Ishikawa (cell line): ENCODE measurements at regions not wholly inside any gene's neighbourhood (a gene's known extent, or its start where the extent isn't known, plus 50 kb on each side); places are given as distances from the start of the nearest gene placed in this dataset.

Experiments used
- CEBPB ChIP-seq: IDR thresholded peaks from 2 replicates; pipeline ENCODE4 v1.6.1; 2012
- CREB1 ChIP-seq: IDR thresholded peaks from 2 replicates; pipeline ENCODE4 v1.6.1; 2012; ENCODE audit warnings: low read depth
- EGR1 ChIP-seq: IDR thresholded peaks from 2 replicates; pipeline ENCODE4 v1.6.1; 2012
- EP300 ChIP-seq: IDR thresholded peaks from 2 replicates; pipeline ENCODE4 v1.6.1; 2012; ENCODE audit warnings: borderline replicate concordance
- FOXM1 ChIP-seq: IDR thresholded peaks from 2 replicates; pipeline ENCODE4 v1.6.1; 2012; ENCODE audit warnings: low read depth, borderline replicate concordance
- NFIC ChIP-seq: IDR thresholded peaks from 2 replicates; pipeline ENCODE4 v1.6.1; 2012
- RAD21 ChIP-seq: IDR thresholded peaks from 2 replicates; pipeline ENCODE4 v1.6.1; 2012; ENCODE audit warnings: low read depth
- TAF1 ChIP-seq: IDR thresholded peaks from 2 replicates; pipeline ENCODE4 v1.6.1; 2012; ENCODE audit warnings: low read depth, mild to moderate bottlenecking
- TCF12 ChIP-seq: IDR thresholded peaks from 2 replicates; pipeline ENCODE4 v1.6.1; 2012; ENCODE audit warnings: low read depth
- TEAD4 ChIP-seq: IDR thresholded peaks from 2 replicates; pipeline ENCODE4 v1.6.1; 2012
- YY1 ChIP-seq: IDR thresholded peaks from 2 replicates; pipeline ENCODE4 v1.6.1; 2012; ENCODE audit warnings: low read depth
- ZBTB7A ChIP-seq: IDR thresholded peaks from 2 replicates; pipeline ENCODE4 v1.6.1; 2012; ENCODE audit warnings: low read depth
- TF ChIP-seq, protein P1 (sequence below): IDR thresholded peaks from 2 replicates; pipeline ENCODE4 v1.6.1; 2012
- TF ChIP-seq, protein P2 (sequence below): IDR thresholded peaks from 2 replicates; pipeline ENCODE4 v1.6.1; 2012; ENCODE audit warnings: low read depth, mild to moderate bottlenecking
- TF ChIP-seq, protein P3 (sequence below): IDR thresholded peaks from 2 replicates; pipeline ENCODE4 v1.6.1; 2012

DNA sequence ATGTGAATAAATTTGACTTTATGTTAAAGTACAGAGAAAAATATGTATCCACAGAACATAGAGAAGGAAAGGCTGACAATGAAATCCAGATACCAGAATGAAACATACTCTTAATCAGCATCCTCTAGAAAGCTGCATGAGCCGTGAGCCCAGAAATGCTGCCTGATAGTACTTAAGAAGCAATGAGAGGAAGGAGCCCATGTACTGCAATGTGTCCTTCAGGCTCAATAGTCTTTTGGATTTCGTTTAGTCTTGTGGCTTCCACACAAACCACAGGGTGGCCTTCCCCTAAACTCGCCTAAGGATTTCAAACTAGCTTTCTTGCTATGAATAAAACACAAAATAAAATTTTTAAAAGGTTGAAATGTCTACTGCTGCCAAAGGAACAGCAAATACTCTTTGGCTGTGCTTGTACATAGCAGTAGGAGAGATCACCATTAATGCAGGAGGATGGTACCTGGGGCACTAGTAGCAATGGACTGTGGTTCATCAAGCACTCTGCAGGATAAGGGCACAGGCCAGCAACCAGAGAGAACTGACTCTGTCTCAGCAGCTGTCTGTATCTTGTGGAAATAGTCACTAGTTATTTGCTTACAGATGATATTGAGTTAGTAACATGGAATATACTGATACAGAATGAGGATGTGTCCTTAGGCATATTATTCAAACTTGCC lies 988.3 kb upstream of the LRFN5 start:
- no peak for TF ChIP-seq CREB1
- TF ChIP-seq EP300: no peak
- no peak for TF ChIP-seq ZBTB7A
- no peak for TF ChIP-seq EGR1
- TF ChIP-seq NFIC: no peak
- TF ChIP-seq TAF1: no peak
- TF ChIP-seq FOXM1: no peak
- TF ChIP-seq, protein P1, sequence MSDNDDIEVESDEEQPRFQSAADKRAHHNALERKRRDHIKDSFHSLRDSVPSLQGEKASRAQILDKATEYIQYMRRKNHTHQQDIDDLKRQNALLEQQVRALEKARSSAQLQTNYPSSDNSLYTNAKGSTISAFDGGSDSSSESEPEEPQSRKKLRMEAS: no peak
- TF ChIP-seq, protein P2, sequence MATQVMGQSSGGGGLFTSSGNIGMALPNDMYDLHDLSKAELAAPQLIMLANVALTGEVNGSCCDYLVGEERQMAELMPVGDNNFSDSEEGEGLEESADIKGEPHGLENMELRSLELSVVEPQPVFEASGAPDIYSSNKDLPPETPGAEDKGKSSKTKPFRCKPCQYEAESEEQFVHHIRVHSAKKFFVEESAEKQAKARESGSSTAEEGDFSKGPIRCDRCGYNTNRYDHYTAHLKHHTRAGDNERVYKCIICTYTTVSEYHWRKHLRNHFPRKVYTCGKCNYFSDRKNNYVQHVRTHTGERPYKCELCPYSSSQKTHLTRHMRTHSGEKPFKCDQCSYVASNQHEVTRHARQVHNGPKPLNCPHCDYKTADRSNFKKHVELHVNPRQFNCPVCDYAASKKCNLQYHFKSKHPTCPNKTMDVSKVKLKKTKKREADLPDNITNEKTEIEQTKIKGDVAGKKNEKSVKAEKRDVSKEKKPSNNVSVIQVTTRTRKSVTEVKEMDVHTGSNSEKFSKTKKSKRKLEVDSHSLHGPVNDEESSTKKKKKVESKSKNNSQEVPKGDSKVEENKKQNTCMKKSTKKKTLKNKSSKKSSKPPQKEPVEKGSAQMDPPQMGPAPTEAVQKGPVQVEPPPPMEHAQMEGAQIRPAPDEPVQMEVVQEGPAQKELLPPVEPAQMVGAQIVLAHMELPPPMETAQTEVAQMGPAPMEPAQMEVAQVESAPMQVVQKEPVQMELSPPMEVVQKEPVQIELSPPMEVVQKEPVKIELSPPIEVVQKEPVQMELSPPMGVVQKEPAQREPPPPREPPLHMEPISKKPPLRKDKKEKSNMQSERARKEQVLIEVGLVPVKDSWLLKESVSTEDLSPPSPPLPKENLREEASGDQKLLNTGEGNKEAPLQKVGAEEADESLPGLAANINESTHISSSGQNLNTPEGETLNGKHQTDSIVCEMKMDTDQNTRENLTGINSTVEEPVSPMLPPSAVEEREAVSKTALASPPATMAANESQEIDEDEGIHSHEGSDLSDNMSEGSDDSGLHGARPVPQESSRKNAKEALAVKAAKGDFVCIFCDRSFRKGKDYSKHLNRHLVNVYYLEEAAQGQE: no peak
- TF ChIP-seq, protein P3, sequence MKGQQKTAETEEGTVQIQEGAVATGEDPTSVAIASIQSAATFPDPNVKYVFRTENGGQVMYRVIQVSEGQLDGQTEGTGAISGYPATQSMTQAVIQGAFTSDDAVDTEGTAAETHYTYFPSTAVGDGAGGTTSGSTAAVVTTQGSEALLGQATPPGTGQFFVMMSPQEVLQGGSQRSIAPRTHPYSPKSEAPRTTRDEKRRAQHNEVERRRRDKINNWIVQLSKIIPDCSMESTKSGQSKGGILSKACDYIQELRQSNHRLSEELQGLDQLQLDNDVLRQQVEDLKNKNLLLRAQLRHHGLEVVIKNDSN: no peak
- no peak for TF ChIP-seq TCF12
- TF ChIP-seq YY1: no peak
- no peak for TF ChIP-seq TEAD4

DNA sequence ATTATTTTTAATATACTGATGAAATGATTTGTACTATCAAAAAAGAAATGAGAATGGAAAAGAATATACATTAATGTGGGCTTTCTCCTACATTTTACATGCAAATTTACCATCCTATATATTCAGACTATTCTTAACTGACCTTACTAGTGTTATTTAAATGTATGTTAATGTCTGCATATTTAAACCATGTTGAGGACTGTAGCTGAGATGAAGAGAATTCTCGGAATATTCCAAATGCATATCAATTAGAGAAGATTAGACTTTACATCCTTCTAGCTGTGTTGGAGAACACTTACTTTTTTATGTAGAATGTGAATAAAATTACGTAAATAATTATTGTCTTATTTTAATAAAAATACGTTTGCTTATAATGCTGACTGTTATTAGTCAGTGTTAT lies 990.1 kb upstream of the LRFN5 start:
- TF ChIP-seq, protein P2: no peak
- TF ChIP-seq TCF12 (no peak), ZBTB7A (no peak), RAD21 (no peak), YY1 (no peak), CREB1 (no peak), TAF1 (no peak), EGR1 (no peak), TEAD4 (no peak), NFIC (no peak), CEBPB (no peak), EP300 (no peak), FOXM1 (no peak)
- TF ChIP-seq, protein P3: no peak
- TF ChIP-seq, protein P1: no peak

DNA sequence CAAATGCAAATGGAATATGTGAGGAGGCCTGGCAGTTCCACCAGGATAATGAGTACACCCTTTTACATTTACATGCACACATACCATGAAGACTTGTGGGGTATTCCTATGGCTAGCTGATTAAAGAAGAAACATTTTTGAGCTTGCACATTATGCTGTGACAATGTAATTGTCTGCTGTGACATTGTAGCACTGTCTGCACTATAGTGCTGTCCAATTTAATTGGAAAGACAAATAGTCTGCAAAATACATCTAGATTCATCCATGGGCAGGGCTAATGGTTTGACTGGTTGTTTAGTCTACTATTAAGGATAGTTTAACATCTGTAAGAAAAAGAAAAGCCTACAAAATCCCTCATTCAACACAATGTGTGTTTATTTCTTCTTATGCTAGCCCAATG lies 1005.6 kb upstream of the LRFN5 start:
- no peak for TF ChIP-seq FOXM1
- no peak for TF ChIP-seq RAD21
- no peak for TF ChIP-seq TEAD4
- no peak for TF ChIP-seq EGR1
- no peak for TF ChIP-seq CEBPB
- TF ChIP-seq TAF1: no peak
- TF ChIP-seq ZBTB7A: no peak
- TF ChIP-seq, protein P1: no peak
- no peak for TF ChIP-seq NFIC
- no peak for TF ChIP-seq EP300
- TF ChIP-seq CREB1: no peak
- TF ChIP-seq, protein P3: no peak

DNA sequence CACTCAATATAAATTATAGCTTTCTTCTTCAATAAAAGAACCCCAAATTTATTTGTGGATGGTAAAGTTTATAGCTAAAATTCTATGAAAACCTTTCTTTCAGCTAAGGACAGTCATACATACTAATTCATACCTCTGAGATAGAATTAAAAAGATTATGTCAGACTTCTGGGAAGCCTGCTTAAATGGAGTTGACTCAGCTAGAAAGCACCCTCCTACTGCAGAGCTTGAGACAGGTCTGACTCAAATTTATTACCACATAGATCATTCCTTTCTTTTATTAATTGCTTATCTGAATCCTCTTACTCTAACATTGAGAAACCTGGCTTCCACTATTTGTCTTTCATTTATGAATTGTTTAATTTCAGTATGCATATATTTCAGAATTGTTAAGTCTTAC lies 1007.0 kb upstream of the LRFN5 start:
- TF ChIP-seq TEAD4 (no peak), TAF1 (no peak), EGR1 (no peak), CREB1 (no peak), TCF12 (no peak), FOXM1 (no peak), YY1 (no peak), NFIC (no peak), EP300 (no peak), RAD21 (no peak), ZBTB7A (no peak), CEBPB (no peak)
- TF ChIP-seq, protein P3: no peak
- TF ChIP-seq, protein P2: no peak
- TF ChIP-seq, protein P1: no peak
